ENCODE measurements at regions not wholly inside any gene's neighbourhood (a gene's known extent, or its start where the extent isn't known, plus 50 kb on each side); places are given as distances from the start of the nearest gene placed in this dataset.
"Not testable (repeated sequence)": the region's sequence is repeated elsewhere in the genome, so short reads cannot be mapped to it uniquely, and the experiment has no call there.

GRCh38 chr13:78102741-78103140, 184.1 kb upstream of the EDNRB start:
- Histone ChIP-seq H3K27ac (no peak overlapping the region), H3K9me3 (replicated peaks) (no peaks in the 10 kb centered on the region), H3K4me3 (no peak overlapping the region), H3K4me1 (no peaks in the 10 kb centered on the region), H3K36me3 (no peaks in the 10 kb centered on the region), H3K27me3 (no peaks in the 10 kb centered on the region)
- DNase-seq: no peak

GRCh38 chr13:78102121-78102677, 183.6 kb upstream of the EDNRB start:
- Histone ChIP-seq H3K4me3 (no peak overlapping the region), H3K4me1 (no peaks in the 10 kb centered on the region), H3K9me3 (replicated peaks) (no peaks in the 10 kb centered on the region), H3K27ac (no peak overlapping the region), H3K36me3 (no peaks in the 10 kb centered on the region), H3K27me3 (no peaks in the 10 kb centered on the region)
- no peak for DNase-seq

- DNase-seq: no peak
- Histone ChIP-seq H3K27ac (no peak overlapping the region), H3K36me3 (no peaks in the 10 kb centered on the region), H3K4me3 (no peak overlapping the region), H3K9me3 (replicated peaks) (no peaks in the 10 kb centered on the region), H3K27me3 (no peaks in the 10 kb centered on the region), H3K4me1 (no peaks in the 10 kb centered on the region)
Observed at GRCh38 chr13:78100486-78100885, 181.9 kb upstream of the EDNRB start.

GRCh38 chr13:78098249-78098648, 179.6 kb upstream of the EDNRB start:
- DNase-seq: no peak
- no peak overlapping the region for H3K27ac ChIP-seq
- no peak overlapping the region for H3K4me3 ChIP-seq

GRCh38 chr13:78096221-78096620, 177.6 kb upstream of the EDNRB start:
- no peak overlapping the region for H3K4me3 ChIP-seq
- no peaks in the 10 kb centered on the region for H3K27me3 ChIP-seq
- no peaks in the 10 kb centered on the region for H3K36me3 ChIP-seq
- DNase-seq: no peak
- H3K27ac ChIP-seq: no peak overlapping the region
- no peaks in the 10 kb centered on the region for H3K4me1 ChIP-seq
- no peaks in the 10 kb centered on the region for H3K9me3 ChIP-seq (replicated peaks)

More at GRCh38 chr13:78098249-78098648, 179.6 kb upstream of the EDNRB start:
- H3K9me3 ChIP-seq (replicated peaks): no peaks in the 10 kb centered on the region
- H3K36me3 ChIP-seq: no peaks in the 10 kb centered on the region
- no peaks in the 10 kb centered on the region for H3K27me3 ChIP-seq
- H3K4me1 ChIP-seq: no peaks in the 10 kb centered on the region

- Histone ChIP-seq H3K27me3 (no peaks in the 10 kb centered on the region), H3K4me3 (no peak overlapping the region), H3K36me3 (no peaks in the 10 kb centered on the region), H3K4me1 (no peaks in the 10 kb centered on the region), H3K27ac (no peak overlapping the region), H3K9me3 (replicated peaks) (no peaks in the 10 kb centered on the region)
- no peak for DNase-seq
Observed at GRCh38 chr13:78087966-78088678, 169.5 kb upstream of the EDNRB start.

- Histone ChIP-seq H3K4me3 (no peak overlapping the region), H3K4me1 (no peaks in the 10 kb centered on the region), H3K27ac (no peak overlapping the region), H3K9me3 (replicated peaks) (no peaks in the 10 kb centered on the region), H3K27me3 (no peaks in the 10 kb centered on the region), H3K36me3 (no peaks in the 10 kb centered on the region)
- DNase-seq: no peak
Observed at GRCh38 chr13:78085434-78086225, 167.0 kb upstream of the EDNRB start.

GRCh38 chr13:78084401-78084800, 165.8 kb upstream of the EDNRB start:
- no peak for DNase-seq
- no peaks in the 10 kb centered on the region for H3K4me1 ChIP-seq
- H3K4me3 ChIP-seq: no peak overlapping the region
- no peaks in the 10 kb centered on the region for H3K27me3 ChIP-seq
- H3K36me3 ChIP-seq: no peaks in the 10 kb centered on the region
- H3K27ac ChIP-seq: no peak overlapping the region
- no peaks in the 10 kb centered on the region for H3K9me3 ChIP-seq (replicated peaks)

- Histone ChIP-seq H3K27ac (no peak overlapping the region), H3K4me3 (no peak overlapping the region), H3K4me1 (no peaks in the 10 kb centered on the region), H3K9me3 (replicated peaks) (no peaks in the 10 kb centered on the region), H3K36me3 (no peaks in the 10 kb centered on the region), H3K27me3 (no peaks in the 10 kb centered on the region)
- DNase-seq: no peak
Observed at GRCh38 chr13:78078168-78078567, 159.5 kb upstream of the EDNRB start.

- H3K27ac ChIP-seq: no peak overlapping the region
- no peaks in the 10 kb centered on the region for H3K9me3 ChIP-seq (replicated peaks)
- no peaks in the 10 kb centered on the region for H3K4me1 ChIP-seq
- no peaks in the 10 kb centered on the region for H3K27me3 ChIP-seq
- no peak overlapping the region for H3K4me3 ChIP-seq
- H3K36me3 ChIP-seq: no peaks in the 10 kb centered on the region
- no peak for DNase-seq
Observed at GRCh38 chr13:78067290-78067689, 148.7 kb upstream of the EDNRB start.

- DNase-seq: no peak
- Histone ChIP-seq H3K4me3 (no peak overlapping the region), H3K27ac (no peak overlapping the region), H3K36me3 (no peaks in the 10 kb centered on the region), H3K9me3 (replicated peaks) (no peaks in the 10 kb centered on the region), H3K27me3 (no peaks in the 10 kb centered on the region), H3K4me1 (no peaks in the 10 kb centered on the region)
Observed at GRCh38 chr13:78065141-78065540, 146.5 kb upstream of the EDNRB start.

- DNase-seq: no peak
- H3K9me3 ChIP-seq (replicated peaks): no peaks in the 10 kb centered on the region
- no peak overlapping the region for H3K4me3 ChIP-seq
- H3K36me3 ChIP-seq: no peaks in the 10 kb centered on the region
- H3K27ac ChIP-seq: no peak overlapping the region
- H3K27me3 ChIP-seq: no peaks in the 10 kb centered on the region
- H3K4me1 ChIP-seq: no peaks in the 10 kb centered on the region
Observed at GRCh38 chr13:78061806-78062205, 143.2 kb upstream of the EDNRB start.

GRCh38 chr13:78060966-78061365, 142.3 kb upstream of the EDNRB start:
- Histone ChIP-seq H3K27me3 (no peaks in the 10 kb centered on the region), H3K4me3 (no peak overlapping the region), H3K36me3 (no peaks in the 10 kb centered on the region), H3K4me1 (no peaks in the 10 kb centered on the region), H3K9me3 (replicated peaks) (no peaks in the 10 kb centered on the region), H3K27ac (no peak overlapping the region)
- DNase-seq: no peak

GRCh38 chr13:78056865-78057264, 138.2 kb upstream of the EDNRB start:
- H3K27me3 ChIP-seq; DNase-seq; H3K36me3 ChIP-seq; H3K9me3 ChIP-seq (replicated peaks); H3K4me1 ChIP-seq; H3K4me3 ChIP-seq; H3K27ac ChIP-seq: not testable (repeated sequence)

- Histone ChIP-seq H3K27me3 (no peaks in the 10 kb centered on the region), H3K36me3 (no peaks in the 10 kb centered on the region)
- no peak for DNase-seq
Observed at GRCh38 chr13:78054157-78054556, 135.5 kb upstream of the EDNRB start.

More at GRCh38 chr13:78054157-78054556, 135.5 kb upstream of the EDNRB start:
- H3K27ac ChIP-seq: no peak overlapping the region
- no peaks in the 10 kb centered on the region for H3K9me3 ChIP-seq (replicated peaks)
- H3K4me3 ChIP-seq: no peak overlapping the region
- no peaks in the 10 kb centered on the region for H3K4me1 ChIP-seq

All from SJCRH30 (cell line).